Germinal center (tissue), 1 donor: ENCODE measurements at regions not wholly inside any gene's neighbourhood (a gene's known extent, or its start where the extent isn't known, plus 50 kb on each side); places are given as distances from the start of the nearest gene placed in this dataset.
"Not testable (repeated sequence)": the region's sequence is repeated elsewhere in the genome, so short reads cannot be mapped to it uniquely, and the experiment has no call there.

ENCODE experiments used
- DNase-seq: peaks from one replicate; pipeline ENCODE4 v3.0.0; 2012; ENCODE audit warnings: mixed read lengths, low spot score

- no peak for DNase-seq
Observed at GRCh38 chr4:159006202-159006601, 96.7 kb upstream of the RAPGEF2 start.

DNA sequence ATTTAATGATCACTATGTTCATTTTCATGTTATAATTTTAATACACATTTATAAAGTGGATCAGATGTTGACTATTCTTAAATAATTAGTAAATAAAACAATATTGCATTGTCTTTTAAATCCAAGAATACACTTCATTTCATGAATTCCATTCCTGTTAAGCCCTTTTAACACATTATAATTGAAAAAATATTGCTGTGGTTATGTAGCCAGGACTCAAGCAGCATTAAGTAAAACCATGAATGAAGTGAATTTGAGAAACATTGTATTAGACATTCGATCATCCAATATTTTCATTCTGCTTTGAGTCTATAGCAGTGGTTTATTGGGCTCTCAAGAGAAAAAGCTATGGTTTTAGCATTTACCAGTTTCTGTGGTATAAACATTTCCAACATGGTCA is 94.2 kb upstream of the RAPGEF2 start:
- no peak for DNase-seq

DNA sequence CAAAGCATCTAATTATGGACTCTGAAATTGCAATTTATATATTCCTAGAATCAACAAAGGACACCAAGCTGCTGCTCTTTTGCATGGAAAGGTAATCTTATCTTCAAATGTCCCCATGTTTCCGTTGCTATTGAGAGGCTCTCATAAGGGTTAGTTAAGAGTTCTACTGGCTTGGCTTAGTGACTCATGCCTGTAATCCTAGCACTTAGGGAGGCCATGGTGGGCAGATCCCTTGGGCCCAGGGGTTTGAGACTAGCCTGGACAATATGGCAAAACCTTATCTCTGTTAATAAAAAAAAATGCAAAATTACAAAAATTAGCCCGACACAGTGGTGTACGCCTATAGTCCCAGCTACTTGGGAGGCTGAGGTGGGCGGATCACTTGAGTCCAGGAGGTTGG is 93.4 kb upstream of the RAPGEF2 start:
- no peak for DNase-seq

GRCh38 chr4:159010100-159010499 is 92.8 kb upstream of the RAPGEF2 start:
- DNase-seq, result no peak

DNA sequence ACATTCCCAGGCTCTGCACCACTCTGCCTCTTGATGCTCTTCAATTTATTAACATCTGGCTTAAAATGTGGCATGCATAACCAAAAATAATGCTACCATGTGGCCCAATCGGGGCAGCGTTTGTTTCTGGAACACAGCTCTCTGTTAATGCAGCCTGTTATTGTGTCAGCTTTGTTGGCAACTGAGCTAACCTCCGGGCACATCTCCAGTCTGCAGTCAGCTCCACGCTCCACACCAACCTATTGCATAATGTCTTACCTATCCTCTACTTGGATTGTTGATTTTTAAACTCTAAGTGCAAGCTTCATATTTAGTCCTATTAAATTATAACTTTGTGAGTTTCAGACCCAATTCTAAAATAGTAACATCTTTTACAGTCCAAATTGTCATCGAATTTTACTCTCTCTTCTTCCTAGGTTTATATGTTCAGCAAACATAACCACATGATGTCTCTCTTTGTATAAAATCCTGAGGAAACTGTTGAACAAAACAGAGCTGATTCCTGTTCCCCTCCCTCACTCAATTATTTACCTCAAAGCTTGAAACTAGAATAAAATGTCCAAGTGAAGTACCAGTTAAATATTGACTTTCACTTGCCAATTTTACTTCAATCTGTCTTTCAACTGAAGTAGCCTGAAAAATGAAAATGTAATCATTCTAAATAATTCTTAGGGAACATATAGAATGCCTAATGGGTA is 92.2 kb upstream of the RAPGEF2 start:
- no peak for DNase-seq

GRCh38 chr4:159012381-159012780 is 90.5 kb upstream of the RAPGEF2 start:
- no peak for DNase-seq

DNA sequence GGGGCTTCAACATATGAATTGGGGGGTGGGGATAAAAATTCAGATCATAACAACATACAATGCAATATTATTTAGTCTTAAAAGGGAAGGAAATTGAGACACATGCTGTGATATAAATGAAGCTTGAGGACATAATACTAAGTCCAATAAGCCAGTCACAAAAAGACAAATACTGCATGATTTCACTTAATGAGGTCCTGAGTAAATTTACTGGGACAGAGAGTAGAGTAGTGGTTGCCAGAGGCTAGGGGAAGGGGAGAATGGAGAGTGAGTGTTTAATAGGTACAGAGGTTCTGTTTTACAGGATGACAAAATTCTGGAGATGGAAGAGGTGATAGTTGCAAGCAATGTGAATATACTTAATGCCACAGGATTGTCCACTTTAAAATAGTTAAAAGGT is 89.2 kb upstream of the RAPGEF2 start:
- no peak for DNase-seq

GRCh38 chr4:159014859-159015258 is 88.0 kb upstream of the RAPGEF2 start:
- no peak for DNase-seq

GRCh38 chr4:159015841-159016240 is 87.0 kb upstream of the RAPGEF2 start:
- DNase-seq, result no peak

- peak; percentile 6 for DNase-seq
Observed at GRCh38 chr4:159016593-159017024, 86.3 kb upstream of the RAPGEF2 start.

DNA sequence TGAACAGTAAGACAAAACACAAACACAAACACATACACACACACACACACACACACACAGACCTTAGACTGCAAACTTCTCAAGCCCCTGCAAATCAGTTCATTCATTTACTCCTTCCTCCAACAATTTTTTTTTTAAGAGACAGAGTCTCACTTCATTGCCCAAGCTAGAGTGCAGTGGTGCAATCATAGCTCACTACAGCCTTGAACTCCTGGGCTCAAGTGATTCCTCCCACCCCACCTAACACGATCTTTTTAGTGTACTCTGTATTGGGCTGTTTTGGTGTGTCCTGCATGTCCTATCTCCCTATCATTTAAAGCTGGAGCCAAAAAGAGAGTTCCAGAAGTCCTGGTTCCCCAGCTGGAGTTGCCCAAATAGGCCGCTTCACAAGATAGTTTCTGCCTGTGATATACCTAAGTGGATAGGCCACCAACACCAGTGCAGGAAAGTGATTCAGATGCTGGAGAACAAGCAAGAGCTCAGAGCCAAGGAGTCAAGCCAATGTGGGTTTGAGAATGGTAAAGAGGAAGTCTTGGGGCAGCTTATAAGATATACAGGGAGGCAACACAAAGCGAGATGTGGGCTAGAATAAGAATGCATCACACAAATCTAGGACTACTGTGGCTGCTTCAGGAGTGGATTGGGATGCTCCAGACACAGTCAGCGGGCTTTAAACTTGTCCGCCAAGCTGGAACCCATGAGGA is 85.4 kb upstream of the RAPGEF2 start:
- DNase-seq, result peak; percentile 26

DNA sequence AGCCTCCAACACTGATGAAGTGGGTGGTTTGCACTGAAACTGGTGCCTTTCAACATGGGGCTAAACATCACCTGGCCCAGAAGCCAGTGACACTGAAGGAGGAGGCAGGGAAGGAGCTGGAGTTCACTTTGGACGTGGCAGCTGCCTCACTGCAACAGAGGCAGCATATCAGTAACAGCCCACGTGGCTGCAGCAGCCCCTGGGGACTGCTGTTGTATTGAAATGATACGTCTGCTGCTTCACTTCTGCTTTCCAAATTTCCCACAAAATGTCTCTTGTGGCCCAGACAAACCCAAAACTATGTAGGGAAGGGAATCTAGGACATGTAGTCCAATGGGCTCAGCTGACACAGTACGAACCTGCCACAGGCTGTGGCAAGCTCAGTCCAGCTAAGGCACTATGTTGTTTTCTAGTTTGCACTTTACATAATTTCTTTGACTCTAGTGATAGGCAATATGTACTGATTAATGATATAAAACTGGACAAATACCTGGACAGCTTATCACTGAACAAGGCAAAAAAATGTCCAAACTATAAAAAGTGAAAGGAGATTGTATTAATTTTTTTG is 84.7 kb upstream of the RAPGEF2 start:
- DNase-seq, result peak; percentile 55

DNA sequence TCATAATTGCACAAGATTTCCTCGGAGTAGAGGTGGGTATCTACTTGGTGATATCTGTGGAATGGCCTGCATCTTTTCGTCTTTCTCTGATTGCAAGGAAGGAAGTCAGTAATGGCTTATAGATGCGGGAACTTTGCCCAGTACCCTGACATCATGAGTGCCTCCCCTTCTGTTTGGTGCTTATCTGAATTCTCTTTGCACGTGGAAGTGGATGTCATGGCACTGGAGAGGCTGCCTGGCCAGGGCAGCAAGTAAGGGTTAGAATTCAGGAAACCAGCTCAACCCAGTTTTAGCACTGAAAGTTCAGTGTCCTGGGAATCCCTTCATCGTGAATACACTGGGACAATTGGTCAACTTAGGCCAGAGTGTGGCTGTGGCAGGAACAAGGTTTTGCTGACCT is 83.5 kb upstream of the RAPGEF2 start:
- DNase-seq, result no peak

- no peak for DNase-seq
Observed at GRCh38 chr4:159021597-159022385, 81.1 kb upstream of the RAPGEF2 start.

DNA sequence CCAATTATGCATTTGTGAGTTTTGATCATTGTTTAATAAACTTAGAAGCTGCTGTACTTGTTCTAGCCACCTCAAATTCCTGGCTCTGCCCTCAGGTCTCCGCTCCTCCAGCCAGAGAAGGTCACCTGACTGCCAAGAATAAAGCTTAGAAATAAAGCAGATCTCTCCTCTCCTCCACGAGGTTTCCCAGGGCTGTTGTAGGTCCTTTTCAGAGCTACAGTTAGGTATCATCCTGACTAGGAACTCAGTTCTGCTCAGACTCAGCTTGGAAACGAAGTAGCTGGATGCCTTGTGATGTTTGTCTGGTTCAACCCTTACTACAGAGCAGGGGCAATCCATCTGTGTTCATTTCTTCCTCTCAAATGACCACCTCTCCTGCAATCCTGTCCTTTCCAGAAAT is 79.1 kb upstream of the RAPGEF2 start:
- no peak for DNase-seq

DNA sequence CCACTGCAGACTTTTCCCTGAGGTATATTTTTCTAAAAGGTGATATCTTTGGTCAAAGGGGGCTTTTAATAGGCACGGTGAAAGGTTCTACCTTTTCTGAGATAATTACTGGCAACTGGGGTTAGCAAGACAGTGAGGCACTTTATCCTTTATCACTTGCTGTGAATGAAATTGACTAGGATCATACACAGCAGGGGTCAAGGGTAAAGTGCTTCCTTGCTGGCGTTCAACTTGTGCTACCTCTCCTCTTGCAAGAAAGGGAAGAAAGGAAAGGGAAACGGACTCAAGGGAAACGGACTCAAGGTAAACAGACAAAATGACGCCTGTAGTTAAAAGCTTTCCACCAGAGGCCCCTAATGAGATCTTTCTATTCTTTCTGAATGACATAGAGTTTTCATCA is 78.6 kb upstream of the RAPGEF2 start:
- DNase-seq, result no peak

DNA sequence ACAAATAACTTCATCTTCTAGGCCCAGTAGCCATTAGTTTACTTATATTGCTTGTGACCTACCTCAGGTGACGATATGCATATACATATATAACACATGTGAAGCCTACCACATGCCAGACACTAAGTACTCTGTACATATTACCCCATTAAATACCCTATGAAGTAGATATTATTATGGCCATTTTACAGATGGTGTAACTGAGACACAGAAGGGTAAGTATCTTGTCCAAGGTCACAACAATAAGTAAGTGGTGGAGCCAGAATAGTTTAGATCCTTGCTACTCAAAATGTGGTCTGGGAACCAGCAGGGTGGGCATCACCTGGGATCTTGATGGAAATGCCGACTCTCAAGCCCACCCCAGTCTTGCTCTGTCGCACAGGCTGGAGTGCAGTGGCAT is 78.1 kb upstream of the RAPGEF2 start:
- DNase-seq, result no peak

GRCh38 chr4:159026329-159026728 is 76.5 kb upstream of the RAPGEF2 start:
- DNase-seq, result no peak

DNA sequence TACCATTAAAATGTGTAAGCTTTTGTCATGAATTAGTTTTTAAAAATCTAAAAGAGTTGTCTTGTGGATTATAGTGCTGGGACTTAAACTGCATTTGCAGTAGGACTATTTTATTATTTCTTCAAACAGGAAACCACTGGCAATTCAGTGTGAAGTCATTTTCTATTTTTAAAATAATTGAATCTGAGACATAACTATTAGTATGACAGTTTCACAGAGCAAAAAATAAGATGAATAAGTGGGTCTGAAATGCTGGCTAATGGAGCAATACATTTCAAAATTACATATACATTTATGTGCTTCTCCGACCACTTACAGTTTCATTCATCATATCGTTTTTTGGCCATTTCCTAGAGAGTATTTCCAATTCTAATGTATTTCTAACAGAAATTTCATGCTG is 75.3 kb upstream of the RAPGEF2 start:
- no peak for DNase-seq

- no peak for DNase-seq
Observed at GRCh38 chr4:159029481-159029880, 73.4 kb upstream of the RAPGEF2 start.

- DNase-seq, result not testable (repeated sequence)
Observed at GRCh38 chr4:159030297-159030696, 72.6 kb upstream of the RAPGEF2 start.

- no peak for DNase-seq
Observed at GRCh38 chr4:159035570-159035969, 67.3 kb upstream of the RAPGEF2 start.

GRCh38 chr4:159038536-159038935 is 64.3 kb upstream of the RAPGEF2 start:
- DNase-seq, result no peak
